ENCODE measurements at regions not wholly inside any gene's neighbourhood (a gene's known extent, or its start where the extent isn't known, plus 50 kb on each side); places are given as distances from the start of the nearest gene placed in this dataset.
"Not testable (repeated sequence)": the region's sequence is repeated elsewhere in the genome, so short reads cannot be mapped to it uniquely, and the experiment has no call there.

- Mint-ChIP-seq H3K27me3 (ENCODE audit: low read depth) (peaks cover 68% of the 10 kb centered on the region), H3K4me1 (no peaks in the 10 kb centered on the region), H3K27ac (no peak overlapping the region), H3K4me3 (no peak overlapping the region), H3K36me3 (no peaks in the 10 kb centered on the region), H3K9me3 (peaks cover 5% of the 10 kb centered on the region)
- TF ChIP-seq, protein P1, sequence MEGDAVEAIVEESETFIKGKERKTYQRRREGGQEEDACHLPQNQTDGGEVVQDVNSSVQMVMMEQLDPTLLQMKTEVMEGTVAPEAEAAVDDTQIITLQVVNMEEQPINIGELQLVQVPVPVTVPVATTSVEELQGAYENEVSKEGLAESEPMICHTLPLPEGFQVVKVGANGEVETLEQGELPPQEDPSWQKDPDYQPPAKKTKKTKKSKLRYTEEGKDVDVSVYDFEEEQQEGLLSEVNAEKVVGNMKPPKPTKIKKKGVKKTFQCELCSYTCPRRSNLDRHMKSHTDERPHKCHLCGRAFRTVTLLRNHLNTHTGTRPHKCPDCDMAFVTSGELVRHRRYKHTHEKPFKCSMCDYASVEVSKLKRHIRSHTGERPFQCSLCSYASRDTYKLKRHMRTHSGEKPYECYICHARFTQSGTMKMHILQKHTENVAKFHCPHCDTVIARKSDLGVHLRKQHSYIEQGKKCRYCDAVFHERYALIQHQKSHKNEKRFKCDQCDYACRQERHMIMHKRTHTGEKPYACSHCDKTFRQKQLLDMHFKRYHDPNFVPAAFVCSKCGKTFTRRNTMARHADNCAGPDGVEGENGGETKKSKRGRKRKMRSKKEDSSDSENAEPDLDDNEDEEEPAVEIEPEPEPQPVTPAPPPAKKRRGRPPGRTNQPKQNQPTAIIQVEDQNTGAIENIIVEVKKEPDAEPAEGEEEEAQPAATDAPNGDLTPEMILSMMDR (IDR thresholded peaks at IDR 0.05; ENCODE audit: unreplicated experiment) = no peak
- no peak for DNase-seq (ENCODE audit: low spot score in 2 of 2, unreplicated experiment in 2 of 2)
Measured at GRCh38 chrX:444305-444704, 57.6 kb upstream of the PPP2R3B start.

- Mint-ChIP-seq H3K9me3 (no peaks in the 10 kb centered on the region), H3K4me1 (no peaks in the 10 kb centered on the region), H3K4me3 (no peak overlapping the region), H3K27ac (no peak overlapping the region), H3K36me3 (no peaks in the 10 kb centered on the region), H3K27me3 (ENCODE audit: low read depth) (peaks cover 64% of the 10 kb centered on the region)
- DNase-seq (ENCODE audit: low spot score in 2 of 2, unreplicated experiment in 2 of 2) = no peak
- TF ChIP-seq, protein P1 (IDR thresholded peaks at IDR 0.05; ENCODE audit: unreplicated experiment) = no peak
Measured at GRCh38 chrX:445727-446126, 59.0 kb upstream of the PPP2R3B start.

GRCh38 chrX:446245-446644 is 59.5 kb upstream of the PPP2R3B start:
- no peak for DNase-seq (ENCODE audit: low spot score in 2 of 2, unreplicated experiment in 2 of 2)
- TF ChIP-seq, protein P1 (IDR thresholded peaks at IDR 0.05; ENCODE audit: unreplicated experiment) = no peak
- Mint-ChIP-seq H3K4me3 (no peak overlapping the region), H3K9me3 (no peaks in the 10 kb centered on the region), H3K27me3 (ENCODE audit: low read depth) (peaks cover 61% of the 10 kb centered on the region), H3K4me1 (no peaks in the 10 kb centered on the region), H3K27ac (no peak overlapping the region), H3K36me3 (no peaks in the 10 kb centered on the region)

DNA sequence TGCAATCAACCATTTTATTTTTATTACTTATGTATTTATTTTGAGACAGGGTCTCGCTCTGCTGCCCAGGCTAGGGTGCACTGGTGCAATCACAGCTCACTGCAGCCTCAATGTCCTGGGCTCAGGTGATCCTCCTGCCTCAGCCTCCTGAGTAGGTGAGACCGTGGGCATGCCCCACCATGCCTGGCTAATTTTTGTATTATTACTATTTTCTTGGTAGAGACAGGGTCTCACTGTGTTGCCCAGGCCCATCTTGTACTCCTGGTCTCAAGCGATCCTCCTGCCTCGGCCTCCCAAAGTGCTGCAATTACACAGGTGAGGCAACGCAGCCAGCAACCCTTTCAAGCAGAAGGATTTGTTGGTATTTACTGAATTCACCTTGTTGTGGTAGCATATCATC is 60.3 kb upstream of the PPP2R3B start:
- Mint-ChIP-seq H3K4me1 (no peaks in the 10 kb centered on the region), H3K36me3 (no peaks in the 10 kb centered on the region)
- no peak for DNase-seq (ENCODE audit: low spot score in 2 of 2, unreplicated experiment in 2 of 2)

DNA sequence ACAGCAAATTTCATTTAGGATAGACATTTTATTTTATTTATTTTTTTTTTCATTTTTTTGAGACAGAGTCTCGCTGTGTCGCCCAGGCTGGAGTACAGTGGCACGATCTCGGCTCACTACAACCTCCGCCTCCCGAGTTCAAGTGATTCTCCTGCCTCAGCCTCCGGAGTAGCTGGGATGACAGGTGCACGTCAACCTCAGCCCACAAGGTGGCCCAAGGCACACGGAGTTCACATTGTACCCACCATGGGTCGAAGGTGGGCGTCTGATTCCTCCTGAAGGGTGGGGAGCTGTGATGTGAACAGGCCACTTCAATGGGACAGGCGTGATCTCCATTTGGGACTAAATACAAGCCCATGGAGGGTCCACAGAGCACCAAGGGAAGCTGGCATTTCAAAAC is 65.0 kb upstream of the PPP2R3B start:
- not testable (repeated sequence) for H3K27ac Mint-ChIP-seq; H3K4me1 Mint-ChIP-seq; H3K36me3 Mint-ChIP-seq; H3K4me3 Mint-ChIP-seq; H3K9me3 Mint-ChIP-seq; DNase-seq (ENCODE audit: low spot score in 2 of 2, unreplicated experiment in 2 of 2)
- H3K27me3 Mint-ChIP-seq (ENCODE audit: low read depth) = peaks cover 22% of the 10 kb centered on the region

More for the DNA sequence above, 60.3 kb upstream of the PPP2R3B start:
- Mint-ChIP-seq H3K27me3 (ENCODE audit: low read depth) (peaks cover 58% of the 10 kb centered on the region), H3K9me3 (no peaks in the 10 kb centered on the region), H3K4me3 (no peak overlapping the region), H3K27ac (no peak overlapping the region)
- TF ChIP-seq, protein P1 (IDR thresholded peaks at IDR 0.05; ENCODE audit: unreplicated experiment) = no peak

DNA sequence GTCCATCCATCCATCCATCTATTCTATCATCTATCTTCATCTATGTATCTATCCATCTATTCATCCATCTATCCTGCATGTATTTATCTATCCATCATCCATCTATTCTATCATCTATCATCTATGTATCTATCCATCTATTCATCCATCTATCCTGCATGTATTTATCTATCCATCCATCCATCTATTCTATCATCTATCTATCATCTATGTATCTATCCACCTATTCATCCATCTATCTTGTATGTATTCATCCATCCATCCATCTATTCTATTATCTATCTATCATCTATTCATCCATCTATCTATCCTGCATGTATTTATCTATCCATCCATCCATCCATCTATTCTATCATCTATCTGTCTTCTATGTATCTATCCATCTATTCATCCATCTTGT is 65.9 kb upstream of the PPP2R3B start:
- Mint-ChIP-seq H3K27me3 (ENCODE audit: low read depth) (peaks cover 13% of the 10 kb centered on the region), H3K9me3 (peaks cover 9% of the 10 kb centered on the region), H3K27ac (no peak overlapping the region), H3K4me3 (no peak overlapping the region), H3K36me3 (no peaks in the 10 kb centered on the region), H3K4me1 (no peaks in the 10 kb centered on the region)
- no peak for DNase-seq (ENCODE audit: low spot score in 2 of 2, unreplicated experiment in 2 of 2)
- TF ChIP-seq, protein P1 (IDR thresholded peaks at IDR 0.05; ENCODE audit: unreplicated experiment) = no peak

GRCh38 chrX:454514-454913 is 67.8 kb upstream of the PPP2R3B start:
- H3K36me3 Mint-ChIP-seq; H3K4me1 Mint-ChIP-seq; H3K4me3 Mint-ChIP-seq; DNase-seq (ENCODE audit: low spot score in 2 of 2, unreplicated experiment in 2 of 2); H3K27me3 Mint-ChIP-seq (ENCODE audit: low read depth); H3K9me3 Mint-ChIP-seq; H3K27ac Mint-ChIP-seq: not testable (repeated sequence)

Data from mesothelial cell of epicardium (in vitro differentiated cells).